ENCODE measurements at regions not wholly inside any gene's neighbourhood (a gene's known extent, or its start where the extent isn't known, plus 50 kb on each side); places are given as distances from the start of the nearest gene placed in this dataset.

GRCh38 chrX:69307756-69308155 is 142.5 kb upstream of the PJA1 start:
- H3K4me3 Mint-ChIP-seq (ENCODE audit: unreplicated experiment): no peak overlapping the region
- H3K27ac Mint-ChIP-seq (ENCODE audit: unreplicated experiment): no peak overlapping the region

GRCh38 chrX:69307029-69307428 is 141.8 kb upstream of the PJA1 start:
- Mint-ChIP-seq H3K27ac (ENCODE audit: unreplicated experiment) (no peak overlapping the region), H3K27me3 (ENCODE audit: unreplicated experiment) (peaks cover 3% of the 10 kb centered on the region), H3K9me3 (ENCODE audit: unreplicated experiment) (no peaks in the 10 kb centered on the region), H3K4me1 (ENCODE audit: unreplicated experiment) (no peaks in the 10 kb centered on the region), H3K4me3 (ENCODE audit: unreplicated experiment) (no peak overlapping the region), H3K36me3 (ENCODE audit: unreplicated experiment) (no peaks in the 10 kb centered on the region)
- no peak for DNase-seq (ENCODE audit: extremely low spot score, unreplicated experiment)
- no peak for TF ChIP-seq CTCF (IDR thresholded peaks at IDR 0.05)

More at GRCh38 chrX:69307756-69308155, 142.5 kb upstream of the PJA1 start:
- Mint-ChIP-seq H3K36me3 (ENCODE audit: unreplicated experiment) (no peaks in the 10 kb centered on the region), H3K4me1 (ENCODE audit: unreplicated experiment) (no peaks in the 10 kb centered on the region), H3K27me3 (ENCODE audit: unreplicated experiment) (peaks cover 3% of the 10 kb centered on the region), H3K9me3 (ENCODE audit: unreplicated experiment) (no peaks in the 10 kb centered on the region)
- DNase-seq (ENCODE audit: extremely low spot score, unreplicated experiment): no peak
- TF ChIP-seq CTCF (IDR thresholded peaks at IDR 0.05): no peak

GRCh38 chrX:69306063-69306404 is 140.8 kb upstream of the PJA1 start:
- H3K4me3 Mint-ChIP-seq (ENCODE audit: unreplicated experiment): no peak overlapping the region
- H3K27ac Mint-ChIP-seq (ENCODE audit: unreplicated experiment): no peak overlapping the region
- no peaks in the 10 kb centered on the region for H3K4me1 Mint-ChIP-seq (ENCODE audit: unreplicated experiment)
- no peak for TF ChIP-seq CTCF (IDR thresholded peaks at IDR 0.05)
- H3K36me3 Mint-ChIP-seq (ENCODE audit: unreplicated experiment): no peaks in the 10 kb centered on the region
- no peaks in the 10 kb centered on the region for H3K9me3 Mint-ChIP-seq (ENCODE audit: unreplicated experiment)
- no peak for DNase-seq (ENCODE audit: extremely low spot score, unreplicated experiment)
- H3K27me3 Mint-ChIP-seq (ENCODE audit: unreplicated experiment): peaks cover 3% of the 10 kb centered on the region

- H3K36me3 Mint-ChIP-seq (ENCODE audit: unreplicated experiment): no peaks in the 10 kb centered on the region
- TF ChIP-seq CTCF (IDR thresholded peaks at IDR 0.05): no peak
- H3K9me3 Mint-ChIP-seq (ENCODE audit: unreplicated experiment): no peaks in the 10 kb centered on the region
Measured at GRCh38 chrX:69305333-69306062, 140.2 kb upstream of the PJA1 start.

GRCh38 chrX:69303231-69303630 is 138.0 kb upstream of the PJA1 start:
- Mint-ChIP-seq H3K27me3 (ENCODE audit: unreplicated experiment) (peaks cover 3% of the 10 kb centered on the region), H3K27ac (ENCODE audit: unreplicated experiment) (no peak overlapping the region), H3K4me1 (ENCODE audit: unreplicated experiment) (no peaks in the 10 kb centered on the region), H3K4me3 (ENCODE audit: unreplicated experiment) (no peak overlapping the region), H3K36me3 (ENCODE audit: unreplicated experiment) (no peaks in the 10 kb centered on the region), H3K9me3 (ENCODE audit: unreplicated experiment) (no peaks in the 10 kb centered on the region)
- no peak for TF ChIP-seq CTCF (IDR thresholded peaks at IDR 0.05)
- no peak for DNase-seq (ENCODE audit: extremely low spot score, unreplicated experiment)

More at GRCh38 chrX:69305333-69306062, 140.2 kb upstream of the PJA1 start:
- H3K27me3 Mint-ChIP-seq (ENCODE audit: unreplicated experiment): peaks cover 3% of the 10 kb centered on the region
- DNase-seq (ENCODE audit: extremely low spot score, unreplicated experiment): no peak
- no peak overlapping the region for H3K27ac Mint-ChIP-seq (ENCODE audit: unreplicated experiment)
- no peaks in the 10 kb centered on the region for H3K4me1 Mint-ChIP-seq (ENCODE audit: unreplicated experiment)
- no peak overlapping the region for H3K4me3 Mint-ChIP-seq (ENCODE audit: unreplicated experiment)
